NB4 (cell line): ENCODE measurements at regions not wholly inside any gene's neighbourhood (a gene's known extent, or its start where the extent isn't known, plus 50 kb on each side); places are given as distances from the start of the nearest gene placed in this dataset.
"Not testable (repeated sequence)": the region's sequence is repeated elsewhere in the genome, so short reads cannot be mapped to it uniquely, and the experiment has no call there.

Experiments
- DNase-seq: peaks from one replicate; pipeline ENCODE4 v3.0.0; 2010; ENCODE audit warnings: low read depth
- H3K4me3 ChIP-seq: one replicate; pipeline ENCODE4 v1.5.1; 2011; ENCODE audit warnings: mild to moderate bottlenecking, low read depth, low read length, moderate library complexity
- CTCF ChIP-seq: IDR thresholded peaks from one replicate; pipeline ENCODE4 v1.5.1; 2012; ENCODE audit warnings: low read depth, low read length
- MYC ChIP-seq: IDR thresholded peaks from 2 replicates; pipeline ENCODE4 v1.6.1; 2011; ENCODE audit warnings: low read depth, low read length
- POLR2A ChIP-seq: IDR thresholded peaks from 2 replicates; pipeline ENCODE4 v1.6.1; 2011; ENCODE audit warnings: mild to moderate bottlenecking; ENCODE audit not compliant: insufficient read length; ENCODE audit errors: extremely low read depth
- TF ChIP-seq, protein P1 (sequence below): IDR thresholded peaks from 2 replicates; pipeline ENCODE4 v1.6.1; 2011; ENCODE audit warnings: low read depth, low read length

DNA sequence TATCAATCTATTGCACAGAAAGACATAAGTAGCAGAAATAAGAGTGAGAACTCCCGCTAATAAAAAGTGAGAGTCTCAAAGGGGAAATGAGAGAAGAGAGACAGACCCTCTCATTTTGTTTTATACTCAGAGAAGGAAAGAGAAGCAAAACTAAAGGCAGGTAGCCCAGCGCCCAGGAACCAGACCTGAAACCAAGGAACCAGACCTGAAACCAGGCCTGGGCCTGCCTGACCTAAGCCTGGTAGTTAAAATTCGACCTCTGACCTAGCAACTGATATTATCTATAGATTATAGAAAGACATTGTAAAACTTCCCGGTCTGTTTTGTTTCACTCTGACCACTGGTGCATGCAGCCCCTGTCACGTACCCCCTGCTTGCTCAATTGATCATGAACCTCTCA lies 134.5 kb upstream of the SEMA6A start:
- TF ChIP-seq CTCF, result no peak
- TF ChIP-seq, protein P1, sequence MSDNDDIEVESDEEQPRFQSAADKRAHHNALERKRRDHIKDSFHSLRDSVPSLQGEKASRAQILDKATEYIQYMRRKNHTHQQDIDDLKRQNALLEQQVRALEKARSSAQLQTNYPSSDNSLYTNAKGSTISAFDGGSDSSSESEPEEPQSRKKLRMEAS, result no peak
- no peak for DNase-seq
- no peak overlapping the region for H3K4me3 ChIP-seq

- not testable (repeated sequence) for DNase-seq, H3K4me3 ChIP-seq
Observed at GRCh38 chr5:116705121-116705519, 130.5 kb upstream of the SEMA6A start.

- no peak for DNase-seq
- no peak overlapping the region for H3K4me3 ChIP-seq
- TF ChIP-seq, protein P1, result no peak
- TF ChIP-seq POLR2A, result no peak
- TF ChIP-seq MYC, result no peak
- no peak for TF ChIP-seq CTCF
Observed at GRCh38 chr5:116703941-116704340, 129.3 kb upstream of the SEMA6A start.

- no peak for DNase-seq
- no peak for TF ChIP-seq MYC
- no peak for TF ChIP-seq POLR2A
- TF ChIP-seq, protein P1, result no peak
- no peak for TF ChIP-seq CTCF
- no peak overlapping the region for H3K4me3 ChIP-seq
Observed at GRCh38 chr5:116703328-116703727, 128.7 kb upstream of the SEMA6A start.

GRCh38 chr5:116702776-116703175 lies 128.2 kb upstream of the SEMA6A start:
- DNase-seq, result no peak
- no peak overlapping the region for H3K4me3 ChIP-seq
- TF ChIP-seq, protein P1, result no peak

GRCh38 chr5:116699332-116699731 lies 124.7 kb upstream of the SEMA6A start:
- DNase-seq, result no peak

More at GRCh38 chr5:116699332-116699731, 124.7 kb upstream of the SEMA6A start:
- TF ChIP-seq, protein P1, result no peak
- TF ChIP-seq POLR2A (no peak), CTCF (no peak), MYC (no peak)
- H3K4me3 ChIP-seq, result no peak overlapping the region
